ENCODE measurements at regions not wholly inside any gene's neighbourhood (a gene's known extent, or its start where the extent isn't known, plus 50 kb on each side); places are given as distances from the start of the nearest gene placed in this dataset.
"Not testable (repeated sequence)": the region's sequence is repeated elsewhere in the genome, so short reads cannot be mapped to it uniquely, and the experiment has no call there.

GRCh38 chr3:104385421-104385820 is 981.3 kb upstream of the ALCAM start:
- DNase-seq (ENCODE audit: low read depth) = no peak

- DNase-seq (ENCODE audit: low read depth) = no peak
Measured at GRCh38 chr3:104388619-104389018, 978.1 kb upstream of the ALCAM start.

GRCh38 chr3:104392327-104392726 is 974.4 kb upstream of the ALCAM start:
- peak; percentile 30 for DNase-seq (ENCODE audit: low read depth)

- no peak for DNase-seq (ENCODE audit: low read depth)
Measured at GRCh38 chr3:104396974-104397669, 969.6 kb upstream of the ALCAM start.

GRCh38 chr3:104397713-104398112 is 969.0 kb upstream of the ALCAM start:
- no peak for DNase-seq (ENCODE audit: low read depth)

- DNase-seq (ENCODE audit: low read depth) = no peak
Measured at GRCh38 chr3:104402902-104403301, 963.8 kb upstream of the ALCAM start.

GRCh38 chr3:104411757-104412156 is 955.0 kb upstream of the ALCAM start:
- DNase-seq (ENCODE audit: low read depth) = no peak

- no peak for DNase-seq (ENCODE audit: low read depth)
Measured at GRCh38 chr3:104412608-104413580, 953.8 kb upstream of the ALCAM start.

- no peak for DNase-seq (ENCODE audit: low read depth)
Measured at GRCh38 chr3:104428337-104428925, 938.3 kb upstream of the ALCAM start.

GRCh38 chr3:104429727-104430126 is 937.0 kb upstream of the ALCAM start:
- peak; percentile 4 for DNase-seq (ENCODE audit: low read depth)

GRCh38 chr3:104436506-104436905 is 930.2 kb upstream of the ALCAM start:
- DNase-seq (ENCODE audit: low read depth) = peak; percentile 25

- peak; percentile 58 for DNase-seq (ENCODE audit: low read depth)
Measured at GRCh38 chr3:104437131-104437750, 929.5 kb upstream of the ALCAM start.

GRCh38 chr3:104437891-104438290 is 928.8 kb upstream of the ALCAM start:
- peak; percentile 53 for DNase-seq (ENCODE audit: low read depth)

- no peak for DNase-seq (ENCODE audit: low read depth)
Measured at GRCh38 chr3:104438706-104439105, 928.0 kb upstream of the ALCAM start.

- not testable (repeated sequence) for DNase-seq (ENCODE audit: low read depth)
Measured at GRCh38 chr3:104445252-104445919, 921.3 kb upstream of the ALCAM start.

- no peak for DNase-seq (ENCODE audit: low read depth)
Measured at GRCh38 chr3:104447681-104448080, 919.0 kb upstream of the ALCAM start.

GRCh38 chr3:104452697-104453096 is 914.0 kb upstream of the ALCAM start:
- DNase-seq (ENCODE audit: low read depth) = no peak

GRCh38 chr3:104458657-104459056 is 908.1 kb upstream of the ALCAM start:
- DNase-seq (ENCODE audit: low read depth) = no peak

GRCh38 chr3:104460477-104461406 is 906.0 kb upstream of the ALCAM start:
- peak; percentile 47 for DNase-seq (ENCODE audit: low read depth)

- no peak for DNase-seq (ENCODE audit: low read depth)
Measured at GRCh38 chr3:104461431-104461830, 905.3 kb upstream of the ALCAM start.

GRCh38 chr3:104472221-104472620 is 894.5 kb upstream of the ALCAM start:
- no peak for DNase-seq (ENCODE audit: low read depth)

Measured in ELR (cell line).